H9 (cell line): ENCODE measurements at regions not wholly inside any gene's neighbourhood (a gene's known extent, or its start where the extent isn't known, plus 50 kb on each side); places are given as distances from the start of the nearest gene placed in this dataset.
"Not testable (repeated sequence)": the region's sequence is repeated elsewhere in the genome, so short reads cannot be mapped to it uniquely, and the experiment has no call there.

Experiments
- DNase-seq: peaks from one replicate; pipeline ENCODE4 v3.0.0-alpha.2; 2017
- H2AFZ ChIP-seq: one replicate; pipeline ENCODE4 v1.6.1; 2013; ENCODE audit warnings: mild to moderate bottlenecking, low read length, control low read depth, moderate library complexity
- H2AK5ac ChIP-seq: 2 replicates; pipeline ENCODE4 v1.6.1; 2013; ENCODE audit warnings: low read length, control low read depth, mixed read lengths; ENCODE audit not compliant: insufficient read length
- H2BK120ac ChIP-seq: one replicate; pipeline ENCODE4 v1.6.1; 2013; ENCODE audit warnings: low read depth, mild to moderate bottlenecking, low read length, control low read depth, inconsistent platforms; ENCODE audit not compliant: poor library complexity, severe bottlenecking
- H2BK12ac ChIP-seq: 2 replicates; pipeline ENCODE4 v1.6.1; 2013; ENCODE audit warnings: low read length, control low read depth, mixed read lengths, low read depth; ENCODE audit not compliant: insufficient read length
- H2BK15ac ChIP-seq: 2 replicates; pipeline ENCODE4 v1.6.1; 2013; ENCODE audit warnings: low read depth, low read length, control low read depth
- H2BK20ac ChIP-seq: one replicate; pipeline ENCODE4 v1.6.1; 2013; ENCODE audit warnings: low read depth, mild to moderate bottlenecking, low read length, control low read depth, inconsistent platforms; ENCODE audit not compliant: poor library complexity, severe bottlenecking
- H2BK5ac ChIP-seq: 2 replicates; pipeline ENCODE4 v1.6.1; 2013; ENCODE audit warnings: low read length, control low read depth, mixed read lengths; ENCODE audit not compliant: insufficient read length
- H3K14ac ChIP-seq: 2 replicates; pipeline ENCODE4 v1.6.1; 2013; ENCODE audit warnings: low read length, control low read depth; ENCODE audit not compliant: insufficient read depth
- H3K18ac ChIP-seq: 2 replicates; pipeline ENCODE4 v1.6.1; 2013; ENCODE audit warnings: low read depth, mild to moderate bottlenecking, mixed read lengths, low read length, control low read depth; ENCODE audit not compliant: insufficient read length
- H3K23ac ChIP-seq: 2 replicates; pipeline ENCODE4 v1.6.1; 2013; ENCODE audit warnings: low read length, control low read depth, mixed read lengths, low read depth; ENCODE audit not compliant: insufficient read length
- H3K23me2 ChIP-seq: 2 replicates; pipeline ENCODE4 v1.6.1; 2013; ENCODE audit warnings: low read depth, mild to moderate bottlenecking, mixed read lengths, low read length, control low read depth; ENCODE audit not compliant: insufficient read length, poor library complexity, severe bottlenecking
- H3K27ac ChIP-seq: 2 replicates; pipeline ENCODE4 v1.5.1; 2013; ENCODE audit warnings: low read length, control low read depth, mixed read lengths, low read depth; ENCODE audit not compliant: insufficient read length
- H3K27me3 ChIP-seq: 2 replicates; pipeline ENCODE4 v1.6.1; 2013; ENCODE audit warnings: low read length, control low read depth, inconsistent platforms; ENCODE audit not compliant: insufficient read depth
- H3K4ac ChIP-seq: 2 replicates; pipeline ENCODE4 v1.6.1; 2013; ENCODE audit warnings: low read depth, mild to moderate bottlenecking, control low read depth, inconsistent platforms, low read length, moderate library complexity
- H3K4me1 ChIP-seq: 2 replicates; pipeline ENCODE4 v1.6.1; 2013; ENCODE audit warnings: low read length, control low read depth, inconsistent platforms; ENCODE audit not compliant: insufficient read depth
- H3K4me2 ChIP-seq: 2 replicates; pipeline ENCODE4 v1.6.1; 2013; ENCODE audit warnings: low read length, control low read depth, mixed read lengths; ENCODE audit not compliant: insufficient read length, insufficient read depth
- H3K56ac ChIP-seq: 2 replicates; pipeline ENCODE4 v1.6.1; 2013; ENCODE audit warnings: low read depth, mild to moderate bottlenecking, mixed read lengths, low read length, control low read depth; ENCODE audit not compliant: insufficient read length
- H3K79me1 ChIP-seq: 2 replicates; pipeline ENCODE4 v1.6.1; 2013; ENCODE audit warnings: low read depth, mild to moderate bottlenecking, moderate library complexity, low read length, control low read depth, inconsistent platforms; ENCODE audit not compliant: insufficient read depth, poor library complexity, severe bottlenecking
- H3K79me2 ChIP-seq: 2 replicates; pipeline ENCODE4 v1.6.1; 2013; ENCODE audit warnings: low read length, control low read depth, inconsistent platforms; ENCODE audit not compliant: insufficient read depth
- H3K9ac ChIP-seq: 2 replicates; pipeline ENCODE4 v1.6.1; 2013; ENCODE audit warnings: low read length, control low read depth, mixed read lengths; ENCODE audit not compliant: insufficient read length; ENCODE audit errors: extremely low read depth
- H3K9me3 ChIP-seq: one replicate; pipeline ENCODE4 v1.6.1; 2013; ENCODE audit warnings: low read depth, low read length, inconsistent platforms; ENCODE audit not compliant: control insufficient read depth
- H3T11ph ChIP-seq: one replicate; pipeline ENCODE4 v1.6.1; 2013; ENCODE audit warnings: mild to moderate bottlenecking, low read length, control low read depth, inconsistent platforms
- H4K20me1 ChIP-seq: one replicate; pipeline ENCODE4 v1.6.1; 2013; ENCODE audit not compliant: control insufficient read depth, insufficient read length, insufficient read depth
- H4K5ac ChIP-seq: 2 replicates; pipeline ENCODE4 v1.6.1; 2013; ENCODE audit warnings: low read depth, mild to moderate bottlenecking, mixed read lengths, low read length, control low read depth; ENCODE audit not compliant: insufficient read length
- H4K8ac ChIP-seq: replicated peaks from 2 replicates; pipeline ENCODE4 v1.6.1; 2013; ENCODE audit warnings: low read length, control low read depth, mixed read lengths, low read depth; ENCODE audit not compliant: insufficient read length
- H4K91ac ChIP-seq: 2 replicates; pipeline ENCODE4 v1.6.1; 2013; ENCODE audit warnings: low read depth, mild to moderate bottlenecking, moderate library complexity, mixed read lengths, low read length, control low read depth; ENCODE audit not compliant: insufficient read length
- H3K27ac Mint-ChIP-seq, 3 experiments: 2 replicates in 2 of 3; 3 replicates in 1 of 3; pipeline ENCODE4 v1.8.0; 2020 to 2021; ENCODE audit warnings: mixed read lengths in 3 of 3, mild to moderate bottlenecking in 1 of 3, moderate library complexity in 1 of 3
- H3K27me3 Mint-ChIP-seq: 2 replicates; pipeline ENCODE4 v1.8.0; 2021; ENCODE audit warnings: low read depth, mild to moderate bottlenecking, moderate library complexity, mixed read lengths
- H3K36me3 Mint-ChIP-seq, 3 experiments: 2 replicates in 2 of 3; 3 replicates in 1 of 3; pipeline ENCODE4 v1.8.0; 2020 to 2021; ENCODE audit warnings: low read depth in 3 of 3, mixed read lengths in 3 of 3; ENCODE audit not compliant: insufficient read depth in 1 of 3
- H3K4me1 Mint-ChIP-seq, 2 experiments: 2 replicates each; pipeline ENCODE4 v1.8.0; 2020; ENCODE audit warnings: mixed read lengths in 2 of 2
- H3K4me3 Mint-ChIP-seq, 2 experiments: 2 replicates in 1 of 2; 3 replicates in 1 of 2; pipeline ENCODE4 v1.8.0; 2020 to 2021; ENCODE audit warnings: mild to moderate bottlenecking in 2 of 2, mixed read lengths in 2 of 2, moderate library complexity in 1 of 2
- H3K9me3 Mint-ChIP-seq, 2 experiments: 2 replicates in 1 of 2; 3 replicates in 1 of 2; pipeline ENCODE4 v1.8.0; 2020; ENCODE audit warnings: mild to moderate bottlenecking in 2 of 2, mixed read lengths in 2 of 2, moderate library complexity in 1 of 2
- whole genome bisulfite sequencing: extraction: QIAGEN DNeasy Blood & Tissue Kit; methylation state at CpG from one replicate; pipeline ENCODE4 v1.1.7; 2013; ENCODE audit warnings: missing lambda C conversion rate, low lambda C conversion rate, mixed read lengths; ENCODE audit not compliant: insufficient read length; ENCODE audit errors: extremely low coverage; 5-methylcytosine and 5-hydroxymethylcytosine counted together

- not testable (repeated sequence) for H3K27ac Mint-ChIP-seq, H3K27ac ChIP-seq, H4K91ac ChIP-seq, H2BK12ac ChIP-seq, H3K79me1 ChIP-seq, H3K27me3 ChIP-seq, H3K4ac ChIP-seq, H3K23me2 ChIP-seq, H2BK5ac ChIP-seq, H3K4me2 ChIP-seq, H3K79me2 ChIP-seq, H3K27me3 Mint-ChIP-seq, H3K23ac ChIP-seq, H3K56ac ChIP-seq, H4K20me1 ChIP-seq, H3K18ac ChIP-seq, H3K9me3 ChIP-seq, H3K9ac ChIP-seq, H2BK120ac ChIP-seq, H3K4me3 Mint-ChIP-seq, H2BK20ac ChIP-seq, H4K8ac ChIP-seq, H2BK15ac ChIP-seq, H3K14ac ChIP-seq, H4K5ac ChIP-seq, H3T11ph ChIP-seq, DNase-seq, H2AK5ac ChIP-seq, H2AFZ ChIP-seq, H3K4me1 ChIP-seq, H3K4me1 Mint-ChIP-seq
- no CpG with 5 or more reads among the region's 2 CpGs for WGBS
- Mint-ChIP-seq H3K9me3 (peaks cover 4 to 14% of the 10 kb centered on the region in 2 experiments), H3K36me3 (peaks cover 1 to 14% (median 3%) of the 10 kb centered on the region in 3 experiments; a peak in 5 of 7 replicates)
Observed at GRCh38 chr5:34371417-34371816, 284.7 kb upstream of the RAI14 start.

GRCh38 chr5:34371817-34372216 lies 284.3 kb upstream of the RAI14 start:
- not testable (repeated sequence) for H4K20me1 ChIP-seq, H3K4me2 ChIP-seq, H2BK120ac ChIP-seq, H3K4me3 Mint-ChIP-seq, H3K4me1 ChIP-seq, H4K91ac ChIP-seq, H3K23me2 ChIP-seq, H4K8ac ChIP-seq, H3K79me2 ChIP-seq, H3K27me3 ChIP-seq, H2BK12ac ChIP-seq, H4K5ac ChIP-seq, H3K18ac ChIP-seq, H2BK15ac ChIP-seq, H3K14ac ChIP-seq, H3K4ac ChIP-seq, H3K27me3 Mint-ChIP-seq, H3K9me3 ChIP-seq, H2AFZ ChIP-seq, H3K79me1 ChIP-seq, H3K56ac ChIP-seq, H3T11ph ChIP-seq, H3K27ac ChIP-seq, H2BK5ac ChIP-seq, H2BK20ac ChIP-seq, DNase-seq, H2AK5ac ChIP-seq, H3K4me1 Mint-ChIP-seq, H3K23ac ChIP-seq, H3K27ac Mint-ChIP-seq, H3K9ac ChIP-seq
- peaks cover 1 to 14% (median 5%) of the 10 kb centered on the region in 3 experiments; a peak in 5 of 7 replicates for H3K36me3 Mint-ChIP-seq
- WGBS = no CpG with 5 or more reads among the region's 1 CpG
- H3K9me3 Mint-ChIP-seq = peaks cover 4 to 13% of the 10 kb centered on the region in 2 experiments
